ENCODE measurements at regions not wholly inside any gene's neighbourhood (a gene's known extent, or its start where the extent isn't known, plus 50 kb on each side); places are given as distances from the start of the nearest gene placed in this dataset.

DNA sequence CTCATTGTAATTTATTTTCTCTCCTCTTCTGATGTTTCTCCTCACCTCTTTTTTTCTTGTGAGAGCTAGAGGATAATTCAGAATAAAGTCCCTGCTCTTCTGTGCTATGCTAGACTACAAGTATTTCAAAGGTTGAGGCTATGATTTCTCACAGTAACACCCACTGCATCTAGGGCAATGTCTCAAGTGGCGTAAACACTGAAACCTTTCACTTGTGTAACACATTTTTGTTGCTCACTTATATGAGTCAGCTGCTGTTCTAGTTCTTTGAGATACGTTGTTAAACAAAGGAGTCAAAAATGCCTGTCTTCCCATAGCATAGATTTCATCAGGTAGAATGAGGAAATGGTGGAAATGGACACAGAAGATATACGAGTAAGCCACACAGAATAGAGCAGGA lies 305.1 kb upstream of the PITRM1 start:
- H2AFZ ChIP-seq (replicated peaks): no peak overlapping the region
- H3K4me3 ChIP-seq: no peak overlapping the region
- Mint-ChIP-seq H3K4me1 (peaks cover 34% of the 10 kb centered on the region), H3K27me3 (ENCODE audit: insufficient read depth, low read depth) (no peaks in the 10 kb centered on the region), H3K4me3 (no peak overlapping the region), H3K27ac (no peak overlapping the region), H3K36me3 (no peaks in the 10 kb centered on the region), H3K9me3 (peaks cover 16% of the 10 kb centered on the region)
- peaks cover 5% of the 10 kb centered on the region for H3K4me1 ChIP-seq
- H3K36me3 ChIP-seq: no peaks in the 10 kb centered on the region
- no peak overlapping the region for H3K9ac ChIP-seq
- H3F3A ChIP-seq (ENCODE audit: low read depth): peaks cover 3% of the 10 kb centered on the region
- no peak overlapping the region for H3K27ac ChIP-seq
- no peaks in the 10 kb centered on the region for H3K79me2 ChIP-seq (ENCODE audit: low read depth)
- H3K4me2 ChIP-seq: no peak overlapping the region
- TF ChIP-seq EZH2 (IDR thresholded peaks at IDR 0.05): no peak
- no peaks in the 10 kb centered on the region for H3K27me3 ChIP-seq
- no peaks in the 10 kb centered on the region for H3K9me3 ChIP-seq (ENCODE audit: low read depth)
- H4K20me1 ChIP-seq (ENCODE audit: low read depth): no peaks in the 10 kb centered on the region
- DNase-seq (ENCODE audit: low spot score): no peak

DNA sequence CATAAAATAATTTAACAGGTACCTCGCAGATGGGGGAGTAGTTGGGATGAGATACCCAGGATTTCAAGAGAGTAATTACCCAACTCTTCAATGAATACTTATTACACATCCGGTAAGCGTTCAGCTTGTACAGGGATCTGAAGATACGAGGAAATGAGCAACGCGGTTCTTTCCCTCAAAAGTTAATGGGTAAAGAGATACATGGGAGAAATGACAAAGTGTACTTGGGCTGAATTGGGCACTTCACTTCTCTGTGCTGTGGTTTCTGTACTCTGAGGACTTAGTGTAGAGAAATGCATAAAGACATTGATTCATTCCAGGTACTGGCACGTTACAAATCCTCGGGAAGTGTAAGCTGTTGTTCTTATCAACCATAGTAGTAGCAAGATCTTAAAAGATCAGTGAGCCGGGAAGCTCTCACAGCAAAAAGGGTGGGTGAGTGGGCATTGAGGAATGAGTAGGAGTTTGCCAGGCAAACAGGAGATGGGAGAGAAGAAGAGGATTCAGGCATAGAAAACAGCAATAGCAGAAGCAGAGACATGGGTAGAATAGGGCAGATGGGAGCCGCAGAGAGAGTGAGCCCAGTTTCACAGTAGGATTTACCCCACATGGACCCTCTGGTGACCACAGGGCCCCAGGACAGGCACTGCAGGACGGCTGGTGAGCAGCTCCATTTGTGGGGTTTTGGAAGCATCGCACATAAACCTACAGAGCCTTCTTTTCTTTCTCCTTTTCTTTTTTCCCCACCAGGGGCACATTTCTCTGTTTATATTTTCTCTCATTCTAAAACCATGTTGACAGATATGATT lies 304.3 kb upstream of the PITRM1 start:
- H3K4me1 Mint-ChIP-seq: peaks cover 34% of the 10 kb centered on the region
- H3K4me3 ChIP-seq: no peak overlapping the region
- H3K4me3 Mint-ChIP-seq: no peak overlapping the region
- H3K27ac ChIP-seq: no peak overlapping the region
- no peaks in the 10 kb centered on the region for H3K36me3 ChIP-seq
- no peak for DNase-seq (ENCODE audit: low spot score)
- no peak overlapping the region for H3K27ac Mint-ChIP-seq
- peaks cover 9% of the 10 kb centered on the region for H3K4me1 ChIP-seq
- no peak for TF ChIP-seq EZH2phosphoT487 (IDR thresholded peaks at IDR 0.05)
- TF ChIP-seq, protein P1, sequence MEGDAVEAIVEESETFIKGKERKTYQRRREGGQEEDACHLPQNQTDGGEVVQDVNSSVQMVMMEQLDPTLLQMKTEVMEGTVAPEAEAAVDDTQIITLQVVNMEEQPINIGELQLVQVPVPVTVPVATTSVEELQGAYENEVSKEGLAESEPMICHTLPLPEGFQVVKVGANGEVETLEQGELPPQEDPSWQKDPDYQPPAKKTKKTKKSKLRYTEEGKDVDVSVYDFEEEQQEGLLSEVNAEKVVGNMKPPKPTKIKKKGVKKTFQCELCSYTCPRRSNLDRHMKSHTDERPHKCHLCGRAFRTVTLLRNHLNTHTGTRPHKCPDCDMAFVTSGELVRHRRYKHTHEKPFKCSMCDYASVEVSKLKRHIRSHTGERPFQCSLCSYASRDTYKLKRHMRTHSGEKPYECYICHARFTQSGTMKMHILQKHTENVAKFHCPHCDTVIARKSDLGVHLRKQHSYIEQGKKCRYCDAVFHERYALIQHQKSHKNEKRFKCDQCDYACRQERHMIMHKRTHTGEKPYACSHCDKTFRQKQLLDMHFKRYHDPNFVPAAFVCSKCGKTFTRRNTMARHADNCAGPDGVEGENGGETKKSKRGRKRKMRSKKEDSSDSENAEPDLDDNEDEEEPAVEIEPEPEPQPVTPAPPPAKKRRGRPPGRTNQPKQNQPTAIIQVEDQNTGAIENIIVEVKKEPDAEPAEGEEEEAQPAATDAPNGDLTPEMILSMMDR (IDR thresholded peaks at IDR 0.05): no peak
- TF ChIP-seq EZH2 (IDR thresholded peaks at IDR 0.05): no peak
- H3K9me3 Mint-ChIP-seq: peaks cover 20% of the 10 kb centered on the region
- H3K27me3 Mint-ChIP-seq (ENCODE audit: insufficient read depth, low read depth): no peaks in the 10 kb centered on the region
- H3F3A ChIP-seq (ENCODE audit: low read depth): peaks cover 11% of the 10 kb centered on the region
- no peak overlapping the region for H3K9ac ChIP-seq
- no peaks in the 10 kb centered on the region for H3K27me3 ChIP-seq
- H3K36me3 Mint-ChIP-seq: no peaks in the 10 kb centered on the region
- no peaks in the 10 kb centered on the region for H4K20me1 ChIP-seq (ENCODE audit: low read depth)
- no peak overlapping the region for H2AFZ ChIP-seq (replicated peaks)
- no peak overlapping the region for H3K4me2 ChIP-seq
- H3K9me3 ChIP-seq (ENCODE audit: low read depth): no peaks in the 10 kb centered on the region
- no peaks in the 10 kb centered on the region for H3K79me2 ChIP-seq (ENCODE audit: low read depth)

DNA sequence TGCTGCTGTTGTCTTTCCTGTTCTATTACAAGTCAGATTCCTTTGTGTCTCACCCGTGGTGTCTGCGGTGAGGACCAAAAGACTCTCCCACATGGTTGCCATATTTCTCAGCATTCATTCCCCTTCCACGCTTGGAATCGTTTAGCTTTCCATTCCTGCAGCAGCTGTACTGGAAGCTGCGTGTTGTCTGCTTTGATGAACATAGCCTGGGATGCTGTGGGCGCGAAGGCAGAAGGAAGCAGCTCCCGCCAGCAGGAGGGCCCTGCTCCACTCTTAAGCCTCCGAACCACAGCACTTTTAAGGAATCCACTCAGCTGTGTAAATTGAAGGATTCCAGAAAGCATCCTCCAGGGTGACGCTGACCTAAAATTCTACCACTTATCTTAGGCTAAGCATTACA lies 303.6 kb upstream of the PITRM1 start:
- H3K4me2 ChIP-seq: no peak overlapping the region

More for the DNA sequence above, 303.6 kb upstream of the PITRM1 start:
- Mint-ChIP-seq H3K9me3 (peaks cover 17% of the 10 kb centered on the region), H3K4me1 (peaks cover 33% of the 10 kb centered on the region), H3K27ac (peak overlapping the region; percentile 34), H3K4me3 (no peak overlapping the region), H3K36me3 (no peaks in the 10 kb centered on the region), H3K27me3 (ENCODE audit: insufficient read depth, low read depth) (no peaks in the 10 kb centered on the region)
- no peak for TF ChIP-seq EZH2 (IDR thresholded peaks at IDR 0.05)
- TF ChIP-seq, protein P1 (IDR thresholded peaks at IDR 0.05): peak; percentile 7
- H3K9me3 ChIP-seq (ENCODE audit: low read depth): no peaks in the 10 kb centered on the region
- no peak overlapping the region for H3K9ac ChIP-seq
- peak; percentile 60 for DNase-seq (ENCODE audit: low spot score)
- no peaks in the 10 kb centered on the region for H4K20me1 ChIP-seq (ENCODE audit: low read depth)
- H3K27me3 ChIP-seq: no peaks in the 10 kb centered on the region
- no peaks in the 10 kb centered on the region for H3K79me2 ChIP-seq (ENCODE audit: low read depth)
- H3K4me1 ChIP-seq: peaks cover 11% of the 10 kb centered on the region
- H3F3A ChIP-seq (ENCODE audit: low read depth): peaks cover 15% of the 10 kb centered on the region
- no peaks in the 10 kb centered on the region for H3K36me3 ChIP-seq
- H3K27ac ChIP-seq: no peak overlapping the region
- H3K4me3 ChIP-seq: no peak overlapping the region
- no peak overlapping the region for H2AFZ ChIP-seq (replicated peaks)

Data from neural progenitor cell (in vitro differentiated cells).